T-helper 1 cell treated with Interleukin-12 subunit alpha and Interleukin-12 subunit beta and Interleukin-4 antibody, amounts not matched to agents 30 ng/mL and 1 ng/mL, for 36 hours (primary cell): ENCODE measurements at regions not wholly inside any gene's neighbourhood (a gene's known extent, or its start where the extent isn't known, plus 50 kb on each side); places are given as distances from the start of the nearest gene placed in this dataset.

Experiments
- intact Hi-C: fragments of 100-400 bp; cut with micrococcal nuclease; formaldehyde crosslinking; loops from one replicate; pipeline ENCODE4 v1.15.1; 2024

DNA sequence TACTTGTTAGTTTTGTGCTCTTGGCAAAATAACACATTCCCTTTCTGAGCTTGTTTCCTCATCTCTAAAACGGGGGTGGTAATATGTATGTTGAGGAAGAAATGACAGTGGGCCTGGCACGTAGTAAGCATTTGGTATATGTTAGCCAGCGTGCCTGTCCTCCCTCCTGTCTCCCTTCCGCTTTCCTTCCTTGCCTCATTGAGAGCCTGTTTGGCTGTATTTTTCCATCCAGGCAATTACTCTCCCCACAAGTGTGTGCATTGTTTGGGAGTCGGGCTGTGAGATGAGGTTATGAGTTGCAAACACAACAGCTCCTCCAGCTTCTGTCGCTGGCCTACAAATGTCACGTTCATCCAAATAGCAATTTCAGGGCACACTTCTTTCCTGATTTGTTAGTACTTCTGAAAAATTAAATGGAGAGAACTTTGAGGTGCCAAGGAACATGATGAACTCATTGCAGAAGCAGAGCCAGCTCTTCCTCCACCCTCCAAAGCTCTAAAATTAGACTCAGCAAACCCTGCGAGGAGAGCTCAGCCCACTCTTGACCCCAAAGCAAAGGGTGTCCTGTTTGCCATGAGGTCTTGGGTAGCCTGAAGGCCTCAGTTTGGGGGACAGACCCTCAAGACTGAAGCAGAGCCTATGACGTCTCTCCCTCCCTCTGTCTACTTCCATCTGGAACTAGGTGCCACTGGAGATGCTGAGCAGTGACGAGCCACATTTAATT lies 50.7 kb upstream of the TOX2 start:
- intact Hi-C loops, result no loop called here

DNA sequence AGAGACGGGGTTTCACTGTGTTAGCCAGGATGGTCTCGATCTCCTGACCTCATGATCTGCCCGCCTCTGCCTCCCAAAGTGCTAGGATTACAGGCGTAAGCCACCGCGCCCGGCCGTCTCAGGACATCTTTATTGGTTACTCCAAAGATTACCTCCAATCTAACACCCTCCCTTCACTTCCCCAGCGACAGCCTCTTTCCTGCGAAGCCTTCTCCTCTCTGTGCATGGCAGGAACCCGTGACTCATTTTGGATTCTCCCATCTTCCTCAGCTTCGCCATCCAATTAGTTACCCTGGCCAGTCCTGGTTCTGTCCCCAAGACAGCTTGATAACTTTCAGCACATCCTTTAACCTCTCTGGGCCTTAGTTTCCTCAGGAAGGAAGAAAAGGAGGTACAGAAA lies 51.3 kb upstream of the TOX2 start:
- intact Hi-C loops, result no loop called here

DNA sequence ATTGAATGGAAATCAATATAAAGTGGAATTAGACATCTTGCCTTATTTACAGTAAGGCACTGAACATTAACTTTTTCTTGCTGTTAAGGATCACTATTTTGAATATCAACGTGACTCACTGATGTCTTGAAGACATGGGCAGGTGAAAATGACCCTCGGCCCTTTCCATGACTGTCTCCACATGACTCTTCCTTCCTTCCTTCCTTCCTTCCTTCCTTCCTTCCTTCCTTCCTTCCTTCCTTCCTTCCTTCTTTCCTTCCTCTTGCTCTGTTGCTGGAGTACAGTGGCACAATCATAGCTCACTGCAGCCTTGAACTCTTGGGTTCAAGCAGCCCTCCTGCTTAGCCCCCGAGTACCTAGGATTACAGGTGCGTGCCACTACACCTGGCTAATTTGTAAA lies 52.2 kb upstream of the TOX2 start:
- intact Hi-C loops, result no loop called here

DNA sequence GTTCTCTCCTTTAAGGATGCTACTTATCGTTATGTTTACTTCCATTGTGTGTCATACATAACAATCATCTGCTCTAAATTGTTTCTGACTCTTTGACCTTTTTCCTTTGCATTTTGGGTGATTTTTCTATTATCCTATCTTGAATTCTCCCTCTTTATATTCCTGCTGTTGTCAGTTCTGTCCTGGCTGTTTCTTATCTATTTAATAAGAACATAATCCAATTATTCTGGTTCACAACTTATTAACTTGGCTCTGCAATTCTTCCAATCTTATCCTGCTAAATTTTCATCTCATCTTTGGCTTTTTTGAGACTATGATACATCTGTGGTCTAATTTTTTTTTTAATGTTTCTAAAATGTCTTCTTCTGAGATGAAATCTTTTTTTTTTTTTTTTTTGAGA lies 54.7 kb upstream of the TOX2 start:
- intact Hi-C loops, result no loop called here

DNA sequence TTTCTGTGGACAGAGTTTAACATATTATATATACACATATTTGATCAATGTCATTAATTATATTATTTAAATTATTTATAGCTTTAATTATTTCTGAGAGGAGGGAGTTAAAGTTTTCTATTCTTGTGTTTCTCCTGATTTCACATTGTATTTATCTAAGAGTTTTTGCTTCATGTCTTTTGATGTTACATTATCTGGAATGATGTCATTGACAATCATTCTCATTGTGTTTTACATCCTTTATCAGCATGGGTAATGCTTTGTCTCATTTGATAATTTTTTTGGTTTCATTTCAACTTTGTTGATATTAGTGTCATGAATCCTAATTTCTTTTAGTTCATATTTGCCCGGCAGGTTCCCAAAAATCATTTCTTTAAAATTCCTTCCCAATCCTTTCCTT lies 56.7 kb upstream of the TOX2 start:
- intact Hi-C loops, result no loop called here

DNA sequence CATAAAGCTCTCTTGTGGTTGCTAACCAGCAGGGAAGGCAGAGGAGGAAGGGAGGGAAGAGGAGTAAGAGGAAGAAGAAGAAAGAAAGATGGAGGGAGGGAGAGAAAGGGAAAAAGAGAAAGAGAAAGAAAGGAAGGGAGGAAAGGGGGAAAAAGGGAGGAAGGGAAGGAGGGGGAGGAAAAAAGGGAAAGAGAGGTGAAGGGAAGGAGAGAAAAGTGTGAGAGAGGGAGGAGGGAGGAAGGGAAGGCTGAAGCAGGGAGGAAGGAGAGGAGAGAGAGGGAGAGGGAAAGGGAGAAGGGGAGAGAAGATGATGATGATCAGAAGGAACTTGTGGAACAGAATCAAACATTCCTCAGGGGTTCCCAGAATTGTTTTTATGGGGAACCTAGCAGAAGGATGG lies 57.5 kb upstream of the TOX2 start:
- intact Hi-C loops, result no loop called here

DNA sequence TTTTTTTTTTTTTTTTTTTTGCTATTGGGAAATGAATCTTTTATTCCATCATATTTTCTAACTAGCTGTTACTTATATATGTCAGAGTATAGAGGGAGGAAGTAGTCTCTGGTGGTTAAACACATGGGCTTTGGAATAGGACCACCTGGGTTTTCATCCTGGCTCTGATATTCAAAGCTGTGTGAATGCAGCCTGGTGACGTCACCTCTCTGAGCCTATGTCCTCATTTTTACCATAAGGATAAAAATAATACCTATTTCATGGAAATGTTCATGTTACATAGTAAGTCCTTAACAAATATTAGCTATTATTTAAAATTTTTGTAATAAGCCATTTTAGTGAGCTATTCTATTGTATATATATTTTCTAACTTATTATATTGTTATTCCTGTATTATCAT lies 58.8 kb upstream of the TOX2 start:
- intact Hi-C loops, result no loop called here

DNA sequence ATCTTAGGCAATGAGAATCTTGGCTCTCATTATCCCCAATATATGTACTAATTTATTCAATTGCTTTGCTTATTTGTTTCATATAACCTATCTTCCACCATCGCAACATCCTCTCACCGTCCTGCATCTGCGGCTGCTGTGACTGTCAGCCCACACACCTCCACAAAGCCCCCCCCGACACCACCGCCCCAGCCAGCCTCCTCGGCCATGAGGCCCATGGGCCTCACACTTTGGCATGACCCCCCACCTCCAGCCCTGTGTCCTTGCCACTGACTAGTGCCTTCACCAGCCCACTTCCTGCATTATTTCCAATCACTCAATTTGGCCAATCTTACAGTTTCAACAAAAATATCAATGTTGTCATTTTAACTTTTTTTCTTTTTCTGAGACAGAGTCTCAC lies 60.7 kb upstream of the TOX2 start:
- intact Hi-C loops, result no loop called here

DNA sequence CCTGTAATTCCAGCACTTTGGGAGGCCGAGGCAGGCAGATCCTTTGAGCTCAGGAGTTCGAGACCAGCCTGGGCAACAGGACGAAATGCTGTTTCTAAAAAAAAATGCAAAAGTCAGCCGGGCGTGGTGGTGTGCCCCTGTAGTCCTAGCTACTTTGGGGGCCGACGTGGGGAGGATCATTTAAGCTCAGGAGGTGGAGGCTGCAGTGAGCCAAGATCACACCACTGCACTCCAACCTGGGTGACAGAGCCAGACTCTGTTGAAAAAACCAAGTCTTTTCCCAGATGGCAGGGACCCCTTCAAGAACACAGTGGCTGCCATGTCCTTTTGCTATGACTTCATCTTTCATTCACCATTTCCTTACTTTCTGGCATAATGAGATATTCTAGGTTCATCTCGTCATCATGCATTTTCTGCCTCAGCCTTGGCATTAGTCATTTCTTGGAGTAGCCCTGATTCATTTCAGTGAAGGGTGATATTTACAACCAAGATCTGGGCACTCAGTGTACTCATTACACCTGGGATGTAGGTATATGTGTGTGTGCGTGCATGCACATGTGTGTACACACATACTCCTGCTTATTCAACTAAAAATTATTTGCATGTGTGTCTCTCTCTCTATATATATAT lies 61.4 kb upstream of the TOX2 start:
- intact Hi-C loops, result no loop called here

DNA sequence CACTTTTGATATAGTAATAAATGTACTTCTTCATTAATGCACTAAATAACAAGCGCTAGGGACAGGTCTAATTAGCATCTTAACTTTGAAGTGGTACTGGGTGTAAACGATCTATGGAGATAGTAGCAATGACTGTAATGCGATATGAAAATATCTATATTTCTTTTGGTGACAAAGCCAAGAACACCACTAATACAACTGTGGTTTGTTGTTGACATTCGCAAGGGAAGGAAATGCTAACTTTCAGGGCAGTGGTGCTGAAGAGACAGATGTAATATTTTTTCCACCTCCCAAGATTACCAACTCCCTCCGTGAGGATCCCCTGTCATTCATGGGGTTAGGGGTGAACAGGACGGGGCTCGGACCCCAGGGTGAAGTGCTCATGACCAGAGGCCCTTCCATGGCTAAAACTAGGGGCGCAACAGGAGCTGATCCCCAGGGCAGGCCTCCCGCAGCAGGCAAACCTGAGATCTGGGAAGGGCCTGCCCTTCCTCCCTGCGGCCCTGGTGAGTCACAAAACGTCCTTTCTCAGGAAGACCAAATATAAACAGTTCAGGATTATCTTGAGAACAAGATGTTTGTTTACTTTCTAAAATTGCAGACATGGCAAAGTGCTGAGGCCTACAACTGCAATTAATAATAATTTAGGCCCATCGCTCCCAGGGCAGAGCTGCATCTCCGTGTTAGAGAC lies 65.0 kb upstream of the TOX2 start:
- intact Hi-C loops, result no loop called here

DNA sequence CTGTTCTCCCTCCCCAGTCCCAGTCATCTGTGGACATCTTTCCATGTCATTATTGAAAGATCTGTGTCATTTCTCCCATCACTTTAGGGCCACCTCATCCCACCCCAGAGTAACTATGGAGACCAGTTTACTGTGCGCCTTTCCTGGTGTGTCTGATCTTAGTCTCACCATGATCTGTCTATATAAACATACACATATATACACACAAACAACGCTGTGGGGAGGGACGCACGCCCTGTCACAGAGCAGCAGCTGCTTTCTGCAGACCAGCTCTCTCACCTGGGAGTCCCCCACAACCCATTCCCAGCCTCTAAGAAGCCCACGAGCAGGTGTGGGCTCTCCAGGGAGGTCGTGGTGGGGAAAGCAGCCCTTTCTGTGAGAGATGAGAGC lies 68.1 kb upstream of the TOX2 start:
- intact Hi-C loops, result loop anchor here (1.0 kb wide), 1 partner anchor 95 kb away; no protein-coding TSS in a partner anchor

DNA sequence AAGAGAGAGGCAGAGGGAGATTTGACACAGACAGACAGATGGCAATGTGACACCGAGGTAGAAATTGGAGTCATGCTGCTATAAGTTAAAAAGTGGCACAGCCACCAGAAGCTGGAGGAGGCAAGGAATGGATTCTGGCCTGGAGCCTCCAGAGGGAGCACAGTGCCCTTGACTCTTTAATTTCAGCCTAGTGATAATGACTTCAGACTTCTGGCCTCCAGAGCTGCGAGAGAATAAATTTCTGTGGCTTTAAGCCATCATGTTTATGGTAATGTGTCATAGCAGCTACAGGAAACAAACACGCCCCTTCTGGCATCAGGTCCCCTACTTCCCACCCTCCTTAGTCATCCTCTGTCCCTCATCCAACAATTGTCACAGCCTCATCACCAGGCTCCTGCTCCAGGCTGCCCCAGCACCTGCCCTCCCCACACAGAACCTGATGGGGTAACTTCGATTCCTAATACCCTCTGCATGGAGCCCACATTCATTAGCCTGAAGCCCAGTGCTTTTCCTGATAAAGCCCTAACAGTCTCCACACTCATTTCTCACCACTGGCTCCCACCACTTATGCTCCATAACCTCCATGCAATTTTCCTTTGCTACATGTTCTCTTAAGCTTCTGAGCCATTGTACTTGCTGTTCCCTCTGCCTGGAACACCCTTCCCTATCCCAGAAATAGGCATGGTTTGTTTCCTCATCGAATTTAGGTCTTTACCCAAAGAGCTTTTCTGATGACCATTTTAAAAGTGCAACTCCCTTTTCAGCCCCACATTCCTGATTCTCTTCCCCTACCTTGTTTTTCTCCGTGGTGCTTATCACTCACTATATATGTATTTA lies 69.7 kb upstream of the TOX2 start:
- intact Hi-C loops, result loop anchor here (1.0 kb wide), 2 partner anchors 105 to 224 kb away; no protein-coding TSS in a partner anchor

DNA sequence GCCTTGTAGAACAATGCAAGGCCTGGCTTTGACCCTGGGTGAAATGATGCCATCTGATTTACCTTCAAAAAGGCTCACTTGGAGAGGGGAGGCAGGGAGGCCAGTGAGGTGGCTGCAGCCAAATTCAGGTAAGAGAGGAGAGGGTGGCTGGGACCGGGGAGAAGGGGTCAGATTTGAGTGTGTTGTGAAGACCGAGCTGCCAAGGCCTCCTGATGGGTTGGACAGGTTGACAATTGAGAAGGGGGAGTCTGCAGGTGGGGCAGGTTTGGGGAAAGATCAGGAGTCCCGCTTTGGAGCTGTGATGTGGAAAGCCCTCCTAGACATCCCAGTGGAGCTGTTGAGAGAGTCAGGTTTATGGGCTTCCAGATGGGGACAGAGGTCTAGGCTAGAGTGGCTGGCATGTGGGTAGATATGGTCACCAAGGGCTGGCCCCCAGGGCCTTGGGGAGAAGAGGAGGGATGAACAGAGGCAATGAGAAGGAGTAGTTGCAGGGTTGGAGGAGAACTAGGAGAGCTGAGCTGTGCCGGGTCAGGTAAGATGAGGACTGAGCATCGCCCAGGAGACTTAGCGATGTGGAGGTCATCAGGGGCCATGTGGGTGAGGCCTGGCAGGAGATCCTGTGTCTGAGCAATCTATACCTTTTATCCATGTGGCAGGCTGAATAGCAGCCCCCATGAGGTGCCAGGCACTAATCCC lies 70.5 kb upstream of the TOX2 start:
- intact Hi-C loops, result no loop called here

DNA sequence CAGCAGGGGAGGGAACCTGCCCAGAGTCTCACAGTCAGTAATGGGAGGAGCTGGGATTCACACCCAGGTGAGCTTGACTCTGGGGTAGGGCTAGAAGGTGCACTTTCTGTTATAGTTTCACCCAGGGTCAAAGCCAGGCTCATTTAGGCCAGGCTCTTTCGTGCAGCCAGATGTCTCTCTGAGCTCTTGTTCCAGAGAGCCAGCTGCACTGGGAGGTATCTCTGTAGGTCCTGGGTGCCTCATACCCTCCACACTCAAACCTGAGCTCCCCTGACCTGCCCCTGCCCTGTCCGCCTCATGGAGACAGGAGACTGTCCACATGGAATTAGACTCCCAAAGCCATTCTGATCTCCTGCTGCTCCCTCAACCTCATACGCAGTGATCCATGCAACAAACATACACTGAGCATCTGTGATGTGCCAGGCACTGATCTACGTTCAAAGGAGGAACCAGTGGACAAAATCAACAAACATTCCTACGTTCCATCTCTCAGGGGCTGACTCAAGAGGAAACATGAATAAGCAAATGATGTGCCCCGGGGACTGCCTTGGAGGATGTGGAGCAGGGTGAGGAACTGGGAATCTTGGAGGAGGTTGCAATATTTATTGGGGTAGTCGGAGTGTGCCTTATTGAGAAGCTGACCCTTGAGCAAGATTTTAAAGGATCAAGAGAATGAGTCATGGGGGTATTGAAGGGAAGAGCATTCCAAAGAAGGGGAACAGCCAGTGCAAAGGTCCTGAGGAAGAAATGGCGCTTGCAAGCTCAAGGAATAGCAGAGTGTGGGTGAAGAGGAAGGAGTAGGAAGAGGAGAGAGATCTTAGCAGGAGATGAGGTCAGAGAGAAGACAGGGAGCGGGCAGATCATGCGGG lies 71.3 kb upstream of the TOX2 start:
- intact Hi-C loops, result no loop called here

DNA sequence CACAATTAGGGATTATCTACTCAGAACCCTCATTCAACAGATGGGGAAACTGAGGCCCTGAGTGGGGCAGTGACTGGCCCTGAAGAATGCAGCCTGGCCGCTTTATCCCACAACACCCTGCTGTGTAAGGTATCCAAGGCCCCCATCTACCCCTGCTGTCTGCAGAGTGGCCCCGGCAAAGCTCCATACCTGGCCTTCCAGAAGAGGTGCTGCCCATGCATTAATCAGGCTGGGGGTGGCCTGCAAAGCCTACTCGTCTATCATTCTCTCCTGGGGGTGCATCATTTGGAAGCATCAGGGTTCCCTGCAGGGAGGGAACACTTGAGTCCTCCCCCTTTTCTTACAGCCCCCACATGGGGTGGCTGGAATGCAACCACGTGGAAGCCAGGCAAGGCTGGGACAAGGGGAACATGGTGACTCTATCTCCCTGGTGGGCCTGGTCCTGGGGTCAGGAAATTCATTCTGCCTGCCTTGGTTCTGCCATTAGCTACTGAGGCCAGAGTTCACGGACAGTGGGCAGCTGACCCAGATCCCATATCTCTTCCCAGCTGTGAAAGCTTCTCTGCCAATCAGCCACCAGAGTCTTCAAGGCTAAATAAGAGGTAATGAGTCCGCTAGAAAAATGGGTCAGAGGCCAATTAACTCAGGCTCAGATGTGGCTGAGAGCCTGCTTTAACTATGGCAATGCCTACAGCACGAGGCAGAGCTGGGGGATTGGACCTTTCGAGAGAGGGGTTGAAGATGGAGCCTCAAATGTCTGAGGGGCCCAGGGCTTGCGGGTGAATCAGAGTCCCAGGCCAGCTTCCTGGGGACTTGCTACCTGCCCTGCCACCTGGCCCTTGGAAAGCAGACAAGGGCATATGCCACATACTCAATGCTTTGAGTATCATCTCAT lies 72.3 kb upstream of the TOX2 start:
- intact Hi-C loops, result no loop called here

DNA sequence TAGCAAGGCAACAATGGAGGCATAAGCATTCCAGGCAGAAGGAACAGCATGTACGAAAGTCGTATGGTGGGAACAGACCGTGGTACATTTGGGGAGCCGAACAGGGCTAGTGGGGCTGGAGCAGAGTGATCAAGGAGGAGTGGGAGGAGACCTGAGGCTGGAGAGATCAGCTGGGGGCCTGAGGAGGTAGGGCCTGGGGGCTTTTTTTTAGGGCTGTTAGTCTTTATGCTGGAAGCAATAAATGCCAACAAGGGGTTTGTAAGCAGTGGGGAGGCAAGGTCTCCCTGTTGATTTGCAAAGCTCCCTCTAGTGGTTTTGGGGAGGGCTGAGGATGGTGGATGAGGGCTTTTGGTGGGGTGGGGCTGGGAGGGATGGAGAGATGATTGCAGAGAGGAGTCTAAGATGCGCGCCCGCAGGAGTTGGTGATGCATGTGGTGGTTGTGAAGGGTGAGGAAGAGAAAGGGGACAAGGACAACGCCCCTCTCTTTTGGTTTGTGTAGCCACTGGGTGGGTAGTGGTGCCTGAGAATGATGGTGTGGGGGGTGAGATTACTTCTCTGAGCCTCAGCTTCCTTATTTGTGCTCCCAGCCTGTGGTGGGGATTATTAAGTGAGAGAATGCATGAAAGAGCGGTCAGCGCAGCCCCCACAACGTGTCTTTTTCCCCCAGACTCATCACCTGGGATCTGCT lies 74.1 kb upstream of the TOX2 start:
- intact Hi-C loops, result loop anchor here (1.0 to 2.0 kb wide), 3 partner anchors 74 to 240 kb away; partner anchors contain the start of gene TOX2

DNA sequence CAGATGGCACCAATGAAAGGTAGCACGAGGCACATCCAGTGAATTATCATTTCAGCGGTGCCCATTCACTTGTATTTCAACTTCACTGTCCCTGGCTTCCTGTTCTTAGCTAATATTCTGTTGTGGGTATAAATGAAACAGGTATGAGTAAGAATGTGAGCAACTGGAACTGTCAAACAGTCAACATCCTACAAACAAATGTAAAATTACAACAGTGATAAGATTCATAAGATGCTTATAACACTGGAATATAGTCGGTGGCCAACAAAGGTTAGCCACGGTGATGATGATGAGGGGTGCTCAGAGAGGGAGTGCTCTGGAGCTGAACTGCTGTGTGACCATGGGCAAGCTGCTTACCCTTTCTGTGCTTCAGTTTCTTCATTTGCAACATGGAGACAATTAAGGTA lies 74.9 kb upstream of the TOX2 start:
- intact Hi-C loops, result loop anchor here (1.0 to 2.0 kb wide), 4 partner anchors 75 to 241 kb away; partner anchors contain the start of gene TOX2

DNA sequence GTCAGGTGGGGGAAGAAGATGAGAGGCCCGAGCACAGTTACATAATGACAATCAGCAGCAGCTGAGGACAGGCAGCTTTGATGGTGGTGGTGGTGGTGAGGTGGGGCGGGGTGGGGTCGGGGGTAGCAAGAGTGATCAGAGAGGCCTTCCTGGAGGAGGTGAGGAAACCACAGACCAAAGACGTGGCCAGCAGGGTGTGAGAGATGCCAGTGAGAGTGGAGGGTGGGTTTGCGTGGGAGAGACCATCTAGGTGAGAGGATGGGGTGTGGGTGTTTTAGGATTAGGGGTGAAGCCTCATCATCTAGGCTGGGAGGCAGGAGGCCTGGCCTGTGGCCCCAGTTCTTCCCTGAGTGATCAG lies 76.0 kb upstream of the TOX2 start:
- intact Hi-C loops, result loop anchor here (1.0 kb wide), 1 partner anchor 117 kb away; no protein-coding TSS in a partner anchor
